Renal pelvis (tissue), 1 donor: ENCODE measurements at regions not wholly inside any gene's neighbourhood (a gene's known extent, or its start where the extent isn't known, plus 50 kb on each side); places are given as distances from the start of the nearest gene placed in this dataset.
"Not testable (repeated sequence)": the region's sequence is repeated elsewhere in the genome, so short reads cannot be mapped to it uniquely, and the experiment has no call there.

Source experiments
- DNase-seq: peaks from one replicate; pipeline ENCODE4 v3.0.0-alpha.2; 2013

- no peak for DNase-seq
These were observed 969.6 kb upstream of the ALCAM start for GRCh38 chr3:104396974-104397669.

GRCh38 chr3:104397713-104398112, 969.0 kb upstream of the ALCAM start:
- no peak for DNase-seq

GRCh38 chr3:104402902-104403301, 963.8 kb upstream of the ALCAM start:
- DNase-seq, result no peak

- DNase-seq, result no peak
These were observed 955.0 kb upstream of the ALCAM start for GRCh38 chr3:104411757-104412156.

- no peak for DNase-seq
These were observed 953.8 kb upstream of the ALCAM start for GRCh38 chr3:104412608-104413580.

- DNase-seq, result no peak
These were observed 938.3 kb upstream of the ALCAM start for GRCh38 chr3:104428337-104428925.

GRCh38 chr3:104429727-104430126, 937.0 kb upstream of the ALCAM start:
- DNase-seq, result no peak

GRCh38 chr3:104436506-104436905, 930.2 kb upstream of the ALCAM start:
- no peak for DNase-seq

GRCh38 chr3:104437131-104437750, 929.5 kb upstream of the ALCAM start:
- DNase-seq, result peak; percentile 36

GRCh38 chr3:104437891-104438290, 928.8 kb upstream of the ALCAM start:
- no peak for DNase-seq

- no peak for DNase-seq
These were observed 928.0 kb upstream of the ALCAM start for GRCh38 chr3:104438706-104439105.

- DNase-seq, result not testable (repeated sequence)
These were observed 921.3 kb upstream of the ALCAM start for GRCh38 chr3:104445252-104445919.

GRCh38 chr3:104447681-104448080, 919.0 kb upstream of the ALCAM start:
- no peak for DNase-seq

GRCh38 chr3:104452697-104453096, 914.0 kb upstream of the ALCAM start:
- no peak for DNase-seq

GRCh38 chr3:104458657-104459056, 908.1 kb upstream of the ALCAM start:
- no peak for DNase-seq

GRCh38 chr3:104460477-104461406, 906.0 kb upstream of the ALCAM start:
- DNase-seq, result peak; percentile 69

GRCh38 chr3:104461431-104461830, 905.3 kb upstream of the ALCAM start:
- no peak for DNase-seq

- no peak for DNase-seq
These were observed 894.5 kb upstream of the ALCAM start for GRCh38 chr3:104472221-104472620.

- no peak for DNase-seq
These were observed 892.7 kb upstream of the ALCAM start for GRCh38 chr3:104474011-104474410.

- no peak for DNase-seq
These were observed 863.7 kb upstream of the ALCAM start for GRCh38 chr3:104503022-104503421.
